HG03565 (cell line): ENCODE measurements at regions not wholly inside any gene's neighbourhood (a gene's known extent, or its start where the extent isn't known, plus 50 kb on each side); places are given as distances from the start of the nearest gene placed in this dataset.
A peak's percentile ranks its signal among the peaks of the same experiment; 100 is the strongest.

Experiments used
- ATAC-seq: cut with Tn5 transposase; IDR thresholded peaks from one replicate; pipeline ENCODE4 v1.9.1; 2021; ENCODE audit warnings: mild to moderate bottlenecking, moderate library complexity; ENCODE audit not compliant: unreplicated experiment

DNA sequence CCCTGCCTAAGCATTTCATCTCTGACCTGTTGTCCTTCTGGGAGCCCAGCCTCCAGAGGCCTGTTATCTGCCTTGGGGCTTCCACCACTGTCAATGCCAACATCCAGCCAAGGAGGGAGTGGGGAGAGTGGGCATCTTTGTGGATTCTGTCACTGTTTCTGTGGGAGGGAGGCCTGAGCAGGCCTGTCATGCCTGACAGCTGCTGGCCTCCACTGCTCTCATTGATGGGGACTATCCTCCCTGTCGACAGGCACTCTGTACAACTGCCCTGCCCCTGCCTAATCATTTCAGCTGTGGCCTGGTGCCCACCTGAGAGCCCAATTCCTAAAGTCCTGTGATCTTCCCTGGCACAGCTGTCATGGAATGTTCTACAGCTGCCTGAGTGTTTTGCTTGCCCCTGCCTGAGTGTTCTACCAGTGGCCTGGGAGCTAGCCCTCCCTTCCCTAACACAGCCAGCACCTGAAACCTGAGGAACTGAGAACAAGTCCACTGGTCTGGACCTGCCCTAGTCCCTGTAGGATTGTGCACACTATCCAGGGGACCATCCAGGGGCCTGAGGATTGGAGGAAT, 145.3 kb downstream of the FAM83B start:
- no peak for ATAC-seq

DNA sequence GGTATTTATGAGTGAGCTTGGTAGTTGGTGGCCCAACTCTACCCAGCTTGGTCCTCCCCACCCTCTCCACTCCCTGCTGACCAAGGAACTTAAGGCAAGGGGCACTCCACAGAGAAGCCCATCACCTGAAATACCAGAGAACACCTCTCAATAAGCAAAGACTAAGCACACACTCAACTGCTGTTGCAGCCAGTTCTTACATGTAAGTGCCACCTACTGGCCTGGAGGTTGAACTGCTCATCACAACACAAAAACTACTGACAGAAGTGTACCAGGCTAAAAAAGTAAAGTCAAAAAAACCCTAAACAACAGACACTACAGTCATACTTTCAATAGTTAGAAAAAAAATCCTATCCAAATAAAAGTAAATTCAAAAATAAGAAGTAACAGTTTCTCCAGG, 146.2 kb downstream of the FAM83B start:
- ATAC-seq = peak; percentile 74

DNA sequence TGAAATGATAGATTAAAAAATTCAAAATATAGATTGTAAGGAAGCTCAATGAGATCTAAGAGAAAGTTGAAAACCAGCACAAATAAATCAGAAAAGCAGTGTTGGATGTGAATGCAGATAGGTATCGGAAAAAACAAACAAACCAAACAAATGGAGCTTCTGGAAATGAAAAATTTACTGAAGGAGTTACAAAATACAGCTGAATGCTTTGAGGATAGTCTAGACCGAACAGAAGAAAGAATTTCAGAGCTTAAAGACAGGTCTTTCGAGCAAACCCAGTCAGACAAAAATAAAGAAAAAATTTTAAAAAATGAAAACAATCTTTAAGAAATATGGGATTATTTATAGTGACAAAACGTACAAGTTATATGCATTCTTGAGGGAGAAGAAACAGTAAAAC, 146.7 kb downstream of the FAM83B start:
- no peak for ATAC-seq

DNA sequence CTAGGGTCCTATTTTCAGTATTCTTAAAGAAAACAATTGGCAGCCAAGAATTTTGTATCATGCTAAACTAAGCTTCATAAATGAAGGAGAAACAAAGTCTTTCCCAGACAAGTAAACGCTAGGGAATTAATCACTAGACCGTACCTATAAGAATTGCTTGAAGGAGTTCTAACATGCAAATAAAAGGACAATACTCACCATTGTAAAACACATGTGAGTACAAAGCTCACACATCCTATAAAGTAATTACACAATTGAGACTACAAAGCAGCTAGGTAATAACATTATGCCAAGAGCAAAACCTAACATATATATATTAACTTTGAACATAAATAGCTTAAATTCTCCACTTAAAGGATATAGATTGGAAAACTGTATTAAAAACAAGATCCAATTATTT, 147.4 kb downstream of the FAM83B start:
- ATAC-seq = no peak

DNA sequence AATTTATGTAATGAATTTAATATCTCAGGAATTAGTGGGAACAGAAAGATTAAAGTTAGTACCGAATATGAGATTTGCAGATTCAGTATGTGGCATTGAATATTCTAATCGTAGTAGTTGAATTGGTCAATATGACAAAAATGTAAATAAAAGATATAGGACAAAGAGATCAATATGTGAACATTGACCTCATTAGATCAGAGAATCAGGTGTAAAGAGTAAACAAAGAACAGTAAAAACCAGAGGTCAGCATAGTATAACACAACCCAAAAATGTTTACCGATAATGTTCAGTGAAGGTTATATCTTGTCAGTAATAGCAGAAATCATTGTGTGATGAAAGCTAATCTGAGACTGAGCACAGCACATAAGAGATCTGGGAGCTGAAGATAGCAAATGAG, 152.0 kb downstream of the FAM83B start:
- ATAC-seq = no peak

- no peak for ATAC-seq
These were observed 157.3 kb downstream of the FAM83B start for GRCh38 chr6:55003719-55004430.

- no peak for ATAC-seq
These were observed 162.6 kb downstream of the FAM83B start for GRCh38 chr6:55009131-55009530.

GRCh38 chr6:55011034-55011433, 163.3 kb upstream of the HCRTR2 start:
- ATAC-seq = no peak

- no peak for ATAC-seq
These were observed 161.9 kb upstream of the HCRTR2 start for GRCh38 chr6:55012454-55012853.

- no peak for ATAC-seq
These were observed 159.8 kb upstream of the HCRTR2 start for GRCh38 chr6:55014321-55015088.

DNA sequence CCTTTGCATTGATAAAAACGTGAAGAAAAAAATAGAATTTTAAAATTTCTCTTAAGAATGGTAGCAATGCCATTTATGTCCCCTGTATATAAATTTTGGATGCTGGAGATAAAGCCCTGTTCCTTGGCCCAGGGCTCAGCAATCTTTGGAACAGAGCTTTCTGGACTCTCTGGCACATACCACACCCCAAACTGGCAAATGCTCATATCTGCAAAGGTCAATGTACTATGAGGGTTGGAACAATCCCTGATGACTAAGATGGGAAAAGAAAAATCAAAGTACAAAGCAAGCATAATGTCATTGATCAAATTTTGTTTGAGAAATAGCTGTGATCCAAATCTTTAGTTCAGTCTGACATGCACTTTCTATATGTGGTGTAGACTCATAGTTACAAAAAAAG, 158.1 kb upstream of the HCRTR2 start:
- ATAC-seq = no peak

DNA sequence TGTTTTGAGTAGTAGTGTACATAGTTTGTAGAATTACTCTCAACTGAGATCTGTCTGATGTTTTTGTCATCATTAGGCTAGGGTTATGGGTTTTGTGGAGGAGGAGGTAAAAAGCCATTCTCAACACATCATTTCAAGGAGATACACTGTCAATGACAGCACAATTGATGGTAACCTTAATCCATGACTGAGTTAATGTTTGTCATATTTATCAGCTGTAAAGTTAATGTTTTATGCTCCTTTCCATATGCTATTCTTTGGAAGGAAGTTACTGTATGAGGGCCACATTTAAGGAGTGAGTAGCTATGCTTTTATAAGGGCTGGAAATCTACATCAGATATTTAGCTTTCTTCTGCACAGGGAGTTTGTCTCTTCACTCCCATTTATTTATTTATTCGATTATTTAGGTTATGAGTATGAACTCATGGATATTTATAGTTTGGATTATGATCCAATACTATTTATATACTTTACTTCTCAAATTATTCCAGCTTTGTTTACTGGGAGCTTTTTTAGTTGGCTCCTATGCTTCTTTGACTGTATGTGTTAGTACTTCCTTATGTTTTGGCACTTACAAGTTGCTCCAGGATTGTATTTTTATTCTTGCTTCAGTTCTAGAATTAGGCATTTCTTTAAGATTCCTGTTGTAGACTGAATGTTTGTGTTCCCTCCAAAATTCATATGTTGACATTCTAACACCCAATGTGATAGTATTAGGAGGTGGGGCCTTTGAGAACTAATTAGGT, 156.6 kb upstream of the HCRTR2 start:
- ATAC-seq = no peak

DNA sequence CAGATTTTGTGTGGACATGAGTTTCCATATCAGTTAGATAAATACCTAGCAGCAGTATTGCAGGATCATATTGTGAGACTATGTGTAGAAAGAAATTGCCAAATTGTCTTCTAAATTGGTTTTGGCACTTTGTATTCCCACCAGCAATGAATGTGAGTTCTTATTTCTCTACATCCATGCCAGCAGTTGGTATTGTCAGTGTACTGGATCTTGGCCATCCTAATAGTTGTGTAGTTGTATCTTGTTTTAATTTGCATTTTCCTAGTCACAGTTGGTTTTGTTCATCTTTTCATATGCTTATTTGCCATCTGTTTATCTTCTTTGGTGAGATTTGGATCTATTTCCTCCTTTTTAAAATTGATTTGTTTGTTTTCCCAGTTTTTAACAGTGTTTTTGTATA, 154.7 kb upstream of the HCRTR2 start:
- no peak for ATAC-seq

- no peak for ATAC-seq
These were observed 151.1 kb upstream of the HCRTR2 start for GRCh38 chr6:55023230-55023629.

DNA sequence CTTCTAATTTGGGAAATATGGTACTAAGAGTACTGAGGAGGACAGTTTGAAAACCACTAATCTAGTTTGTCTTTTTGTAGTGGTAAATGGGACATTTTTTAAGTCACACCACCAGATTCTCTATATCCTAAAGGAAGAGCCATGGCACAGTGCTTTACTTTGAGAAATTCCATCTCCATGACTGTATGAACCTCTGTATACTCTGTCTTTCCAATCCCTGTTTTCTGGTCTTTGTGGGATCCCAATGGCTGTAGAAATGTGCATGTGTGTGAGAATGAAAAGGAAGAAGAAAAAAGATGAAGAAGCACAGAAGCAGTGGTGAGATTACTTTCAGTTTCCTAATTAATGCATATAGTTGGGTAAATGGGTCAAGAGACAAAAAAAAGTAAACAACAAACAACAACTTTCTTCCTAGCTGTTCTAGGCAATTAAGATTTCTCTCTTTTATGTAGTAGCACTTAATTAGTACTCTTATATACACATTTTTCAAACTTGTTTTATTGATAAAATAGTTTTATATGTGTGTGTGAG, 141.2 kb upstream of the HCRTR2 start:
- no peak for ATAC-seq

GRCh38 chr6:55034752-55035151, 139.6 kb upstream of the HCRTR2 start:
- no peak for ATAC-seq

DNA sequence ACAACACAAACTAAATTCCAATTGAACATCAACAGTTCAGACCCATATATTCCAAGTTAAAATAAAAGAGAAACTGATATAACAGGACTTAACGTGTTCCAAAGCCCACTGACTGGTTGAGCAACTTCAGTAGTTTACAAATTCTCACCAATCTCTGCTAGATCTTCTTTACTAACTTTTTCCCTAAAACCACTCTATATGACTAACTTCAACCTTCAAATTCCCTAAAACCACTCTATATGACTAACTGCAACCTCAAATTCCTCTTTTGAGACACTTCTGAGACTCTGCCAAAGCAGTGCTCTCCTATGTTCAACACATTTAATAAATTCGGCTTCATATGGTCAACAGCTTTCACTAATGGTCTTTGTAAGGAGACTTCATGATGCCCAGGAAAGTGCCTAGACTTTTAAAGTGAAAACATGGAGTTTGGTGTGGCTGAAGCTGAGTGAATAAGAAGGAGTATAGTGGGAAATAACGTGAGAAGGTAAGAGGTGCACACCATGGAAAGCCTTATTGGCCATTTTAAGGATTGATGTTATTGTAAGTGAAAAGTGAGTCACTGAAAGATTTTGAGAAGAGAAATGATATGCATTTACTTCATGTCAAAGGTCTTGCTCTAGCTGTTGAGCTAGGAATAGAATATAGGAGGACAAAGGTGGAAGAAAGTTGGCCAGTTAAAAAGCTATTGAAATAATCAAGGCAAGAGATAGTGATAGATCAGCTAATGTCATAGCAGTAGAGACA, 134.0 kb upstream of the HCRTR2 start:
- ATAC-seq = no peak

DNA sequence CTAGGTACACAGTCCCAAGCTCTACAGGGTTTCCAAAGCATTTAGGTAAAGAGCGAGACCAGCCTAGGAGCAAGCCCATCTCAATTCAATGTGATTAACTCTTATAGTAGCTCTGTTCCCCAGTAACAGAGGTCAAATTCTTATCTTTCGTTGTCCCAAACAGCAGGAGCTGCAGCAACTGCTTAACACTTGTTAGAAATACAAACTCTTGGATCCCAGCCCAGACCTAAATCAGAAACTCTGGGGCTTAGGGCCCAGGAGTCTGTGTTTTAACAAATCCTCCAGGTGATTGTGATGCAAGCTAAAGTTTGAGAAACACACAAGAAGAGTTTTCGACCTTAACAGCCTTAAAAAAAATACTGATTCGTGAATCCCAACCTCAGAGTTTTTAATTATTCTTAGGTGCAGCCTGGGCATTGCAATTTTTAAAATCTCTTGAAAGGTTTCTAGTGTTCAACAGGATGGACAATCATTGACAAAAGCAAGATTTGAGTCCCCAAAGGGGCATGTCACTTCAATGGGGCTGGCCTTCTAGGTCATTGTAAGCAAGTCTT, 127.4 kb upstream of the HCRTR2 start:
- ATAC-seq = no peak

GRCh38 chr6:55047451-55048044, 126.8 kb upstream of the HCRTR2 start:
- ATAC-seq = peak; percentile 77

GRCh38 chr6:55049866-55050265, 124.4 kb upstream of the HCRTR2 start:
- no peak for ATAC-seq
